ENCODE measurements at regions not wholly inside any gene's neighbourhood (a gene's known extent, or its start where the extent isn't known, plus 50 kb on each side); places are given as distances from the start of the nearest gene placed in this dataset.

GRCh38 chr19:28494461-28494860 is 718.5 kb downstream of the UQCRFS1 start:
- DNase-seq (ENCODE audit: low read depth in 3 of 3, low spot score in 1 of 3): no peak

- DNase-seq (ENCODE audit: low read depth in 3 of 3, low spot score in 1 of 3): no peak
Observed at GRCh38 chr19:28493884-28494283, 719.1 kb downstream of the UQCRFS1 start.

- DNase-seq (ENCODE audit: low read depth in 3 of 3, low spot score in 1 of 3): no peak
Observed at GRCh38 chr19:28492621-28493020, 720.3 kb downstream of the UQCRFS1 start.

- DNase-seq (ENCODE audit: low read depth in 3 of 3, low spot score in 1 of 3): no peak
Observed at GRCh38 chr19:28492201-28492600, 720.8 kb downstream of the UQCRFS1 start.

- no peak for DNase-seq (ENCODE audit: low read depth in 3 of 3, low spot score in 1 of 3)
Observed at GRCh38 chr19:28489776-28490175, 723.2 kb downstream of the UQCRFS1 start.

- no peak for DNase-seq (ENCODE audit: low read depth in 3 of 3, low spot score in 1 of 3)
Observed at GRCh38 chr19:28489126-28489660, 723.8 kb downstream of the UQCRFS1 start.

GRCh38 chr19:28487999-28488398 is 725.0 kb downstream of the UQCRFS1 start:
- no peak for DNase-seq (ENCODE audit: low read depth in 3 of 3, low spot score in 1 of 3)

- DNase-seq (ENCODE audit: low read depth in 3 of 3, low spot score in 1 of 3): no peak
Observed at GRCh38 chr19:28486926-28487325, 726.0 kb downstream of the UQCRFS1 start.

- DNase-seq (ENCODE audit: low read depth in 3 of 3, low spot score in 1 of 3): no peak
Observed at GRCh38 chr19:28486473-28486872, 726.5 kb downstream of the UQCRFS1 start.

- no peak for DNase-seq (ENCODE audit: low read depth in 3 of 3, low spot score in 1 of 3)
Observed at GRCh38 chr19:28485292-28485691, 727.7 kb downstream of the UQCRFS1 start.

GRCh38 chr19:28483197-28483596 is 729.8 kb downstream of the UQCRFS1 start:
- DNase-seq (ENCODE audit: low read depth in 3 of 3, low spot score in 1 of 3): no peak

GRCh38 chr19:28482221-28482620 is 730.7 kb downstream of the UQCRFS1 start:
- DNase-seq (ENCODE audit: low read depth in 3 of 3, low spot score in 1 of 3): no peak

GRCh38 chr19:28481674-28482073 is 731.3 kb downstream of the UQCRFS1 start:
- no peak for DNase-seq (ENCODE audit: low read depth in 3 of 3, low spot score in 1 of 3)

GRCh38 chr19:28475525-28475924 is 737.4 kb downstream of the UQCRFS1 start:
- no peak for DNase-seq (ENCODE audit: low read depth in 3 of 3, low spot score in 1 of 3)

GRCh38 chr19:28472843-28473242 is 740.1 kb downstream of the UQCRFS1 start:
- no peak for DNase-seq (ENCODE audit: low read depth in 3 of 3, low spot score in 1 of 3)

GRCh38 chr19:28471731-28472510 is 741.0 kb downstream of the UQCRFS1 start:
- no peak for DNase-seq (ENCODE audit: low read depth in 3 of 3, low spot score in 1 of 3)

GRCh38 chr19:28469544-28469943 is 743.4 kb downstream of the UQCRFS1 start:
- no peak for DNase-seq (ENCODE audit: low read depth in 3 of 3, low spot score in 1 of 3)

- peak in 1 of 3 donors; percentile 3 for DNase-seq (ENCODE audit: low read depth in 3 of 3, low spot score in 1 of 3)
Observed at GRCh38 chr19:28468701-28469459, 744.1 kb downstream of the UQCRFS1 start.

- DNase-seq (ENCODE audit: low read depth in 3 of 3, low spot score in 1 of 3): peak in 2 of 3 donors; percentile 9 to 47
Observed at GRCh38 chr19:28466107-28467045, 746.6 kb downstream of the UQCRFS1 start.

- no peak for DNase-seq (ENCODE audit: low read depth in 3 of 3, low spot score in 1 of 3)
Observed at GRCh38 chr19:28465371-28466086, 747.4 kb downstream of the UQCRFS1 start.

Data from stimulated activated CD4-positive, alpha-beta T cell treated with anti-CD3 and anti-CD28 coated beads, TNF-alpha, amount 100 ng/mL, for 1 hour (primary cell).